DMS153 (cell line): ENCODE measurements at regions not wholly inside any gene's neighbourhood (a gene's known extent, or its start where the extent isn't known, plus 50 kb on each side); places are given as distances from the start of the nearest gene placed in this dataset.

ENCODE experiments used
- DNase-seq: peaks from one replicate; lab custom pipeline; 2025; lab: John Stamatoyannopoulos, UW

- no peak for DNase-seq
Observed at GRCh38 chr13:73290844-73291243, 232.0 kb downstream of the KLF5 start.

GRCh38 chr13:73288596-73288995 is 229.8 kb downstream of the KLF5 start:
- no peak for DNase-seq

- DNase-seq: peak; percentile 27
Observed at GRCh38 chr13:73287831-73288230, 229.0 kb downstream of the KLF5 start.

GRCh38 chr13:73286942-73287620 is 228.3 kb downstream of the KLF5 start:
- peak; percentile 85 for DNase-seq

GRCh38 chr13:73286177-73286576 is 227.4 kb downstream of the KLF5 start:
- DNase-seq: no peak

GRCh38 chr13:73284081-73284874 is 225.5 kb downstream of the KLF5 start:
- DNase-seq: no peak

- DNase-seq: no peak
Observed at GRCh38 chr13:73283636-73284035, 224.8 kb downstream of the KLF5 start.

- DNase-seq: no peak
Observed at GRCh38 chr13:73281746-73282145, 222.9 kb downstream of the KLF5 start.

GRCh38 chr13:73278186-73278585 is 219.4 kb downstream of the KLF5 start:
- no peak for DNase-seq

GRCh38 chr13:73275163-73275562 is 216.4 kb downstream of the KLF5 start:
- DNase-seq: no peak

- DNase-seq: no peak
Observed at GRCh38 chr13:73274147-73274546, 215.3 kb downstream of the KLF5 start.

GRCh38 chr13:73273745-73274144 is 214.9 kb downstream of the KLF5 start:
- no peak for DNase-seq

GRCh38 chr13:73273276-73273675 is 214.5 kb downstream of the KLF5 start:
- no peak for DNase-seq

GRCh38 chr13:73272831-73273230 is 214.0 kb downstream of the KLF5 start:
- no peak for DNase-seq

GRCh38 chr13:73268306-73268705 is 209.5 kb downstream of the KLF5 start:
- peak; percentile 10 for DNase-seq

GRCh38 chr13:73266640-73267180 is 207.9 kb downstream of the KLF5 start:
- DNase-seq: no peak

GRCh38 chr13:73262862-73263627 is 204.2 kb downstream of the KLF5 start:
- DNase-seq: no peak

- DNase-seq: peak; percentile 19
Observed at GRCh38 chr13:73261739-73262216, 203.0 kb downstream of the KLF5 start.

- no peak for DNase-seq
Observed at GRCh38 chr13:73259061-73260017, 200.5 kb downstream of the KLF5 start.

GRCh38 chr13:73258406-73258805 is 199.6 kb downstream of the KLF5 start:
- DNase-seq: no peak

GRCh38 chr13:73254827-73255226 is 196.0 kb downstream of the KLF5 start:
- DNase-seq: no peak
